ENCODE measurements at regions not wholly inside any gene's neighbourhood (a gene's known extent, or its start where the extent isn't known, plus 50 kb on each side); places are given as distances from the start of the nearest gene placed in this dataset.
"Not testable (repeated sequence)": the region's sequence is repeated elsewhere in the genome, so short reads cannot be mapped to it uniquely, and the experiment has no call there.

DNA sequence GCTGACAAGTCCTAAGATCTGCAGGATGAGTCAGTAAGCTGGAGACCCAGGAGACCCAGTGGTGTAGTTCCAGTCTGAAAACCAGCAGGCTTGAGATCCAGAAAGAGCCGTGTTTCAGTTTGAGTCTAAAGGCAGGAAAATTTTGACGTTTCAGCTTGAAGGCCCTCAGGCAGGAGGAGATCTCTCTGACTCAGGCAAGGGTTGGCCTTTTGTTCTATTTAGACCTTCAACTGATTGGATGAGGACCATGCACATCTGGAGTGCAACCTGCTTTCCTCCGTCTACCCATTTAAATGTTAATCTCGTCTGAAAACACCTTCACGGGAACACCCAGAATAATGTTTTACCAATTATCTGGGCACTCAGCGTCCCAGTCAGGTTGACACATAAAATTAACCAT, 69.5 kb downstream of the NPIPA7 start:
- H3K36me3 ChIP-seq (ENCODE audit: insufficient read depth, low read length); H3K4me1 ChIP-seq (ENCODE audit: insufficient read depth, low read length); H4K20me1 ChIP-seq (ENCODE audit: insufficient read depth, low read length); H3K4me3 ChIP-seq (ENCODE audit: insufficient read depth, low read length); H3K4me2 ChIP-seq (ENCODE audit: insufficient read depth, low read length); H3K9me3 ChIP-seq (ENCODE audit: low read depth, low read length); H3K27me3 ChIP-seq (ENCODE audit: insufficient read depth, low read length); H2AFZ ChIP-seq (ENCODE audit: low read length); DNase-seq (ENCODE audit: insufficient read length, low spot score, missing footprints); H3K79me2 ChIP-seq (ENCODE audit: insufficient read depth, low read length); H3K27ac ChIP-seq (ENCODE audit: low read depth, low read length): not testable (repeated sequence)

- H4K20me1 ChIP-seq (ENCODE audit: insufficient read depth, low read length); H3K27me3 ChIP-seq (ENCODE audit: insufficient read depth, low read length); H3K36me3 ChIP-seq (ENCODE audit: insufficient read depth, low read length); H2AFZ ChIP-seq (ENCODE audit: low read length); H3K79me2 ChIP-seq (ENCODE audit: insufficient read depth, low read length); DNase-seq (ENCODE audit: insufficient read length, low spot score, missing footprints); H3K27ac ChIP-seq (ENCODE audit: low read depth, low read length); H3K4me1 ChIP-seq (ENCODE audit: insufficient read depth, low read length); H3K4me3 ChIP-seq (ENCODE audit: insufficient read depth, low read length); H3K4me2 ChIP-seq (ENCODE audit: insufficient read depth, low read length); H3K9me3 ChIP-seq (ENCODE audit: low read depth, low read length): not testable (repeated sequence)
Measured at GRCh38 chr16:16449712-16450237, 70.8 kb downstream of the NPIPA7 start.

GRCh38 chr16:16451721-16452410, 72.9 kb downstream of the NPIPA7 start:
- not testable (repeated sequence) for H3K36me3 ChIP-seq (ENCODE audit: insufficient read depth, low read length)

GRCh38 chr16:16458579-16458978, 79.6 kb downstream of the NPIPA7 start:
- H3K36me3 ChIP-seq (ENCODE audit: insufficient read depth, low read length); H3K79me2 ChIP-seq (ENCODE audit: insufficient read depth, low read length); H3K27me3 ChIP-seq (ENCODE audit: insufficient read depth, low read length); H2AFZ ChIP-seq (ENCODE audit: low read length); H4K20me1 ChIP-seq (ENCODE audit: insufficient read depth, low read length); H3K27ac ChIP-seq (ENCODE audit: low read depth, low read length); H3K4me1 ChIP-seq (ENCODE audit: insufficient read depth, low read length); H3K4me2 ChIP-seq (ENCODE audit: insufficient read depth, low read length); DNase-seq (ENCODE audit: insufficient read length, low spot score, missing footprints); H3K4me3 ChIP-seq (ENCODE audit: insufficient read depth, low read length); H3K9me3 ChIP-seq (ENCODE audit: low read depth, low read length): not testable (repeated sequence)

More at GRCh38 chr16:16451721-16452410, 72.9 kb downstream of the NPIPA7 start:
- H3K4me3 ChIP-seq (ENCODE audit: insufficient read depth, low read length); H3K9me3 ChIP-seq (ENCODE audit: low read depth, low read length); H4K20me1 ChIP-seq (ENCODE audit: insufficient read depth, low read length); H3K4me2 ChIP-seq (ENCODE audit: insufficient read depth, low read length); H2AFZ ChIP-seq (ENCODE audit: low read length); H3K79me2 ChIP-seq (ENCODE audit: insufficient read depth, low read length); H3K4me1 ChIP-seq (ENCODE audit: insufficient read depth, low read length); H3K27me3 ChIP-seq (ENCODE audit: insufficient read depth, low read length); DNase-seq (ENCODE audit: insufficient read length, low spot score, missing footprints); H3K27ac ChIP-seq (ENCODE audit: low read depth, low read length): not testable (repeated sequence)

DNA sequence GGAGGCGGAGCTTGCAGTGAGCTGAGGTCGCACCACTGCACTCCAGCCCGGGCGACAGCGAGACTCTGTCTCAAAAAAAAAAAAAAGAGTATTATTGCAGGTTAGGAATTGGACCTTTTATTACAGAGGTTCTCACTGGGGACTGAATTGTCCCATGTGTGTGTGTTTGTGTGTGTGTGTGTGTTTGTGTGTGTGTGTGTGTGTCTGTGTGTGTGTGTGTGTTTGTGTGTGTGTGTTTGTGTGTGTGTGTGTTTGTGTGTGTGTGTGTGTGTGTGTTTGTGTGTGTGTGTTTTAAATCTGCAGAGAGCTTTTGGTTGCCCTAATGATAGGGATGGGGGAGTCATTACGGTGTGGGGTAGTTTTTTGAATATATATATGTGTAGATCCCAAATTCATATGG, 84.9 kb downstream of the NPIPA7 start:
- H3K4me1 ChIP-seq (ENCODE audit: insufficient read depth, low read length); H3K79me2 ChIP-seq (ENCODE audit: insufficient read depth, low read length); DNase-seq (ENCODE audit: insufficient read length, low spot score, missing footprints); H3K4me2 ChIP-seq (ENCODE audit: insufficient read depth, low read length); H3K27me3 ChIP-seq (ENCODE audit: insufficient read depth, low read length); H2AFZ ChIP-seq (ENCODE audit: low read length); H3K4me3 ChIP-seq (ENCODE audit: insufficient read depth, low read length); H4K20me1 ChIP-seq (ENCODE audit: insufficient read depth, low read length); H3K36me3 ChIP-seq (ENCODE audit: insufficient read depth, low read length); H3K27ac ChIP-seq (ENCODE audit: low read depth, low read length); H3K9me3 ChIP-seq (ENCODE audit: low read depth, low read length): not testable (repeated sequence)

DNA sequence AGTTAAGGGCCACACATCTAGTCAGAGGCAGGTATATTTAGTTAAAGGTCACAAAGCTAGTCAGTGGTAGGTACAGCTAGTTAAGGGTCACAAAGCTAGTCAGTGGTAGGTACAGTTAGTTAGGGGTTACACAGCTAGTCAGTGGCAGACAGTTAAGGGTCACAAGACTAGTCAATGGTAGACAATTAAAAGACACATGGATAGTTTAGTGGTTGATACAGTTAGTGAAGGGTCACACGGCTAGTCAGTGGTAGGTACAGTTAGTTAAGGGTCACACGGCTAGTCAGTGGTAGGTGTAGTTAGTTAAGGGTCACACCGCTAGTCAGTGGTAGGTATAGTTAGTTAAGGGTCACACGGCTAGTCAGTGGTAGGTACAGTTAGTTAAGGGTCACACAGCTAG, 110.0 kb downstream of the NPIPA7 start:
- H3K4me1 ChIP-seq (ENCODE audit: insufficient read depth, low read length); H3K36me3 ChIP-seq (ENCODE audit: insufficient read depth, low read length); H3K4me2 ChIP-seq (ENCODE audit: insufficient read depth, low read length); H3K27ac ChIP-seq (ENCODE audit: low read depth, low read length); H3K79me2 ChIP-seq (ENCODE audit: insufficient read depth, low read length); H3K9me3 ChIP-seq (ENCODE audit: low read depth, low read length); H3K27me3 ChIP-seq (ENCODE audit: insufficient read depth, low read length); H2AFZ ChIP-seq (ENCODE audit: low read length); H3K4me3 ChIP-seq (ENCODE audit: insufficient read depth, low read length); H4K20me1 ChIP-seq (ENCODE audit: insufficient read depth, low read length); DNase-seq (ENCODE audit: insufficient read length, low spot score, missing footprints): not testable (repeated sequence)

GRCh38 chr16:16489466-16489865, 110.5 kb downstream of the NPIPA7 start:
- not testable (repeated sequence) for H3K9me3 ChIP-seq (ENCODE audit: low read depth, low read length); H3K4me2 ChIP-seq (ENCODE audit: insufficient read depth, low read length); DNase-seq (ENCODE audit: insufficient read length, low spot score, missing footprints); H2AFZ ChIP-seq (ENCODE audit: low read length); H3K27me3 ChIP-seq (ENCODE audit: insufficient read depth, low read length); H3K27ac ChIP-seq (ENCODE audit: low read depth, low read length); H3K79me2 ChIP-seq (ENCODE audit: insufficient read depth, low read length); H3K4me3 ChIP-seq (ENCODE audit: insufficient read depth, low read length); H4K20me1 ChIP-seq (ENCODE audit: insufficient read depth, low read length); H3K4me1 ChIP-seq (ENCODE audit: insufficient read depth, low read length); H3K36me3 ChIP-seq (ENCODE audit: insufficient read depth, low read length)

GRCh38 chr16:16494114-16494513, 115.2 kb downstream of the NPIPA7 start:
- not testable (repeated sequence) for H3K27me3 ChIP-seq (ENCODE audit: insufficient read depth, low read length); H3K4me1 ChIP-seq (ENCODE audit: insufficient read depth, low read length); H3K79me2 ChIP-seq (ENCODE audit: insufficient read depth, low read length); H3K9me3 ChIP-seq (ENCODE audit: low read depth, low read length); H2AFZ ChIP-seq (ENCODE audit: low read length); H3K36me3 ChIP-seq (ENCODE audit: insufficient read depth, low read length); H3K4me3 ChIP-seq (ENCODE audit: insufficient read depth, low read length); H3K4me2 ChIP-seq (ENCODE audit: insufficient read depth, low read length); DNase-seq (ENCODE audit: insufficient read length, low spot score, missing footprints); H3K27ac ChIP-seq (ENCODE audit: low read depth, low read length); H4K20me1 ChIP-seq (ENCODE audit: insufficient read depth, low read length)

DNA sequence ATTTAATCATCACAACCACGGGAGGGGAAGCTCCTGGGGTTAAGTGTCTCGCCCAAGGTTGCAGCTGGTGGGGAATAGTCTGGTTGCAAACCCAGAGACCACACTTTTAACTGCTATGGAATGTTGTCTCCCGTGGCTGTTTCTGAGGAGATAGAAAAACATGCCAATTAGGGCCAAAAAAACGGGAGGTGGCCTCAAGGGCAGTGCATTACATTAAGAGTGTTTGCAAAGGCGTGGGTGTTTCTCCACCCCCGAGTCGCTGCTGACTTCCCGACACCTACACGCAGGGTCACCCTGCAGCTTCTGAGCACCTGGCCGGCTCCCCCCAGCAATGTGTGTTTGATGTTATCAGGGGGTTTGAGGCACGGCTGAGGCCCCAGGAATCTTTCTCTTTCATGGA, 116.1 kb downstream of the NPIPA7 start:
- not testable (repeated sequence) for H2AFZ ChIP-seq (ENCODE audit: low read length); DNase-seq (ENCODE audit: insufficient read length, low spot score, missing footprints); H3K9me3 ChIP-seq (ENCODE audit: low read depth, low read length); H4K20me1 ChIP-seq (ENCODE audit: insufficient read depth, low read length); H3K27ac ChIP-seq (ENCODE audit: low read depth, low read length); H3K4me1 ChIP-seq (ENCODE audit: insufficient read depth, low read length); H3K79me2 ChIP-seq (ENCODE audit: insufficient read depth, low read length); H3K27me3 ChIP-seq (ENCODE audit: insufficient read depth, low read length); H3K36me3 ChIP-seq (ENCODE audit: insufficient read depth, low read length); H3K4me3 ChIP-seq (ENCODE audit: insufficient read depth, low read length); H3K4me2 ChIP-seq (ENCODE audit: insufficient read depth, low read length)

Data from osteoblast (primary cell).